DOHH2 (cell line): ENCODE measurements at regions not wholly inside any gene's neighbourhood (a gene's known extent, or its start where the extent isn't known, plus 50 kb on each side); places are given as distances from the start of the nearest gene placed in this dataset.

ENCODE experiments used
- EZH2phosphoT487 ChIP-seq: fragments of 200-600 bp; sonication (generic); IDR thresholded peaks from 2 replicates; pipeline ENCODE4 v1.6.1; 2017; ENCODE audit warnings: borderline replicate concordance, mild to moderate bottlenecking, antibody characterized with exemption, low read length, moderate library complexity, mixed read lengths
- TF ChIP-seq, protein P1 (sequence below): fragments of 200-600 bp; sonication (generic); IDR thresholded peaks from one replicate; pipeline ENCODE4 v1.5.1; 2014; ENCODE audit warnings: antibody characterized with exemption, mild to moderate bottlenecking, low read depth, low read length; ENCODE audit not compliant: poor library complexity, severe bottlenecking

DNA sequence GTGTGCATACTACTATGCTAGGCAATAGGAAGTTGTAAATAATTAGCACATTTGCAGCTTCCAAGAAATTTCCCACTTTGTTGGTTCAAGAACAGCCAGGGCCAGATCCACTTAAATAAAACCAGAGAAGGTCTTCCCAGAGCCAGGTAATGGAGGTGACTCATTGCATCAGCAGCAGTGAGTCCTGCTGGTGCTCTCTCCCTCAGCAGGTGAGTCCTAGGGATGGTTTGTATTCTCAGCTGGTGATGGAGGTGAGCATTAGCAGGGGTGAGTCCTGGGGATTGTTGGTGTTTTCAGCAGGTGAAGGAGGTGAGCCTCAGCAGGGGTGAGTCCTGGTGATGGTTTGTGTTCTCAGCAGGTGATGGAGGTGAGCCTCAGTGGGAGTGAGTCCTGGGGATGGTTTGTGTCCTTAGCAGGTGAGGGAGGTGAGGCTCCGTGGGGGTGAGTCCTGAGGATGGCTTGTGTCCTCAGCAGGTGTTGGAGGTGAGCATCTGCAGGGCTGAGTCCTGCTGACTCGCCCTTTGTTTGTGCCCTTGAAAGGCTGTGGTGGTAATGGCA lies 232.8 kb upstream of the EXOC2 start:
- TF ChIP-seq, protein P1, sequence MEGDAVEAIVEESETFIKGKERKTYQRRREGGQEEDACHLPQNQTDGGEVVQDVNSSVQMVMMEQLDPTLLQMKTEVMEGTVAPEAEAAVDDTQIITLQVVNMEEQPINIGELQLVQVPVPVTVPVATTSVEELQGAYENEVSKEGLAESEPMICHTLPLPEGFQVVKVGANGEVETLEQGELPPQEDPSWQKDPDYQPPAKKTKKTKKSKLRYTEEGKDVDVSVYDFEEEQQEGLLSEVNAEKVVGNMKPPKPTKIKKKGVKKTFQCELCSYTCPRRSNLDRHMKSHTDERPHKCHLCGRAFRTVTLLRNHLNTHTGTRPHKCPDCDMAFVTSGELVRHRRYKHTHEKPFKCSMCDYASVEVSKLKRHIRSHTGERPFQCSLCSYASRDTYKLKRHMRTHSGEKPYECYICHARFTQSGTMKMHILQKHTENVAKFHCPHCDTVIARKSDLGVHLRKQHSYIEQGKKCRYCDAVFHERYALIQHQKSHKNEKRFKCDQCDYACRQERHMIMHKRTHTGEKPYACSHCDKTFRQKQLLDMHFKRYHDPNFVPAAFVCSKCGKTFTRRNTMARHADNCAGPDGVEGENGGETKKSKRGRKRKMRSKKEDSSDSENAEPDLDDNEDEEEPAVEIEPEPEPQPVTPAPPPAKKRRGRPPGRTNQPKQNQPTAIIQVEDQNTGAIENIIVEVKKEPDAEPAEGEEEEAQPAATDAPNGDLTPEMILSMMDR, result no peak
- no peak for TF ChIP-seq EZH2phosphoT487
